Fibroblast of skin of left quadriceps (primary cell): ENCODE measurements at regions not wholly inside any gene's neighbourhood (a gene's known extent, or its start where the extent isn't known, plus 50 kb on each side); places are given as distances from the start of the nearest gene placed in this dataset.

Source experiments
- DNase-seq, 2 experiments: peaks; one replicate each; pipeline ENCODE4 v3.0.0-alpha.2; 2013; ENCODE audit warnings: low read depth in 2 of 2

GRCh38 chrX:68927178-68927577 lies 98.4 kb downstream of the EFNB1 start:
- DNase-seq = no peak

GRCh38 chrX:68923147-68923546 lies 94.3 kb downstream of the EFNB1 start:
- no peak for DNase-seq

DNA sequence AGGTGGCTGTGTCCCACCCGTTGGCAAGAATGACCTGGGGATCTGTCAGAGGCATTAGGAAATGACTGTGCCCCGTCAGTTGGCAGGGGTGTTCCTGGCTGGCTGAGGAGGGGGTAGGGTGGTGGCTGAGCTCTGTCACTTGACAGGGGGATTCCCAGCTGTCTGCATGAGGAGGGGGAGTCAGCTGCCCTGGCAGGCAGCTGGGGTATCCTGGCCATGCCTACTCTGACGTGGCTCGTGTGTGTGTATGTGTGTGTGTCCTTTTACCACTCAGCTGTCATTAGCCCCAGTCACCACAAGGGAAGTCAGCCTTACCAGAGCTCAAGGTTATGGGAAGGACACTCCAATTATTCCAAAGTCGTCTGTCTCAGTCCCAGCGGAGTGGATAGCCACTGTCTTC lies 93.2 kb downstream of the EFNB1 start:
- DNase-seq = no peak

DNA sequence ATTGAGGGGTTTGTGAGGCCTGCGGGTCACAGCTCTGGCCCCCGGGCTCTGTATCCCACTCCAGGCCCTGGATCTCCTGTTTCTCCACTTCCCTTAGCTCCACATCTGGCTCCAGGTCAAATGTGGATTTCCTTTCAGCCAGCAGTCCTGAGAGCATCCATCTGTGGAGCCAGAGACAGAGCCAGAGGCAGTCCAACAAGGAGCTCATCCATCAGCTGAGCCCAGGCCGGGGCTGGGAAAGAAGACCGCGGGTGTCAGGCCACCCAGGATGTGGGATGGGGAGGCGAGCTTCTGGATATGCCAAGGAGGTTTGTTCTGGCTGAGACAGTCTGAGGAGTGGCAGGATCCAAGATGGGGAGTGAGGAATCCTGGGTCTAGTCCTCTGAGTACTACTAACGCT lies 91.7 kb downstream of the EFNB1 start:
- DNase-seq = no peak

GRCh38 chrX:68919707-68920106 lies 90.9 kb downstream of the EFNB1 start:
- no peak for DNase-seq

- no peak for DNase-seq
Measured at GRCh38 chrX:68918202-68918601, 89.4 kb downstream of the EFNB1 start.

GRCh38 chrX:68917799-68918198 lies 89.0 kb downstream of the EFNB1 start:
- DNase-seq = no peak

DNA sequence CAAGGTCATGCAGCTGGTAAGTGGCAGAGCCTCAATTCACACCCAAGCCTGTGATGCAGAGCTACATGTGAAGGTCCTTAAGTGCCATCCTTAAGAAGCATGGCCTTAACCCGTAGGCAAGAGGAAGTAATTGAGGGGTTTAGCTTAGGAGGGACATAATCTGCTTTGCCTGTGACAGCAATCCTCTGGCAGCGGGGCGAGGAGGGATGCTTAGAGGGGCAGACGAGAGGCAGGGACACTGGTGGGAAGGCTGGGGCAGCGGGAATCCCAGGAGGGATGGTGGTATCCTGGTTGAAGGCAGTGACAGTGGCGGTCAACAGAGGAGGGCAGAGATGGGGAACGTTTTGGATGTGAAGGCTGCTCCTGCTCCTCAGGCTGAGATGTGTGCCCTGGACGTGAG lies 88.1 kb downstream of the EFNB1 start:
- DNase-seq = no peak

- DNase-seq = no peak
Measured at GRCh38 chrX:68915778-68916177, 87.0 kb downstream of the EFNB1 start.

- DNase-seq = no peak
Measured at GRCh38 chrX:68914479-68914946, 85.7 kb downstream of the EFNB1 start.

- DNase-seq = no peak
Measured at GRCh38 chrX:68913249-68913547, 84.4 kb downstream of the EFNB1 start.

GRCh38 chrX:68912113-68912512 lies 83.3 kb downstream of the EFNB1 start:
- no peak for DNase-seq

DNA sequence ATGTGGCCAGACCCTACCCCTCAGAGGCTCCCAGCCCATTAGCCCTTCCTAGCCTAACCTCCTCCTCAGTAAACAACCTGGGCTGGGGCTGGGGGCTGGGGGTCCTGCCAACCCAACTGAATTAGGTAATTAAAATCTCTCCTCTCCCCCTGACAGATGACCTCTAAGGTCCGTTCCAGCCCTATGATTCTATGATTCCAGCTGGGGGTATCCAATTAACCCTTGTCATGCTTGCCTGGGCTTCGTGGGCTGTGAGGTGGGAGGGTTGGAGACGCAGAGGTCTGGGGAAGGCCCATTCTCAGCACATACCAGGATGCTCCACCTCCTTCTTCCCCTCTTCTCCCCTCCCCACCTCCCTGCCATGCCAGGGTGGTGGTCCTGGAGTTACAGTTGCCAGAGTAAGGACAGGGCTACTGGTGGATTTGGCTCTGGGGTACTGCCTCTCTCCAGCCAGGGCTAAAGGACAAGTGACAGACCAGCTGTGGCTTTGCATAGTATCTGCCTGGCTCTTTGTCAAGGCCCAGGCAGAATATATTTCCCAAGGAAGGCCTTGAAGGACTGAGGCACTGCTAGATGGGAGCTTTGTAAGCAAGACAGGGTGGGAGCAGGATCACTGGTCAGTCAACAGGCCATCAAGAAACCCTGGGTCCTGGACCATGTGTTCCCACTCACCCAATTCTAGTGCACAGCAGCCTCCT lies 82.1 kb downstream of the EFNB1 start:
- DNase-seq = no peak

- no peak for DNase-seq
Measured at GRCh38 chrX:68909945-68910344, 81.1 kb downstream of the EFNB1 start.

DNA sequence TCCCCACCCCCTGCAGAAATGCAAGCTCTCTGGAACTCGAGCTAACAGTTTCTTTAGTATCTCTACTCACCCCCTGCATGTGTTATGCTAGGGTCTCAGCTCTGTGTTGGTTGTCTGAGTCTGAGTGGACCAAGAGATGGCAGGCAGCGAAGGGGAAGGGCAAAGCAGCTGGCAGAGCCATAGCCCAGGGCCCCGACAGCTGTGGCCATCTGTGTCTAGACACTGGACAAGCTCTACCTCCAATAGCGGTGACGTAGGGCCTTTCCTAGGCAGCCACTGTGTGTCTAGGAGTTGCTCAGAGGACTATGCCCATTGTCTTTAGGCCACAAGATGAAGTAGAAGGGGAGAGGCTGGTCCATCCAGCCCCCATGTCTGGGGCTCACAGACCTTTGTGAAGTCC lies 79.2 kb downstream of the EFNB1 start:
- DNase-seq = no peak

GRCh38 chrX:68902706-68903504 lies 74.1 kb downstream of the EFNB1 start:
- no peak for DNase-seq

DNA sequence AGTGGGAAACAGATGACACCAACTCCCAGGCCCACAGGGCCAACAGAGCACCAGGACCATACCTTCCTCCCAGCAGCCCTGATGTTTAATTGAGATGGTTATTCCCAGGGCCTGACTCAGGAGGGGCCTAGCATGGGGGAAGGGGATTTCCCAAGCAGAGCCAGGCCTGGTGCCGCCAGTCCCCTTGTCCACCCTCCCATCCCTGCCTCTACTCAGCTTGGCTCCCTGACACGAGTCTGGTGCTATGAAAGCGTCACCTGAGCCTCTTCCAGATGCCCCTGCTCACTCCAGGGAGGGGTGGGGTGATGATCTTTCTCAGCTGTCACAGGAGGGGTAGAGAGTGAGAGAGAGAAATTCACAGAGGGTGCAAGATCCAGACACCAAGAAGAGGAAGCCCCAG lies 72.7 kb downstream of the EFNB1 start:
- DNase-seq = no peak

DNA sequence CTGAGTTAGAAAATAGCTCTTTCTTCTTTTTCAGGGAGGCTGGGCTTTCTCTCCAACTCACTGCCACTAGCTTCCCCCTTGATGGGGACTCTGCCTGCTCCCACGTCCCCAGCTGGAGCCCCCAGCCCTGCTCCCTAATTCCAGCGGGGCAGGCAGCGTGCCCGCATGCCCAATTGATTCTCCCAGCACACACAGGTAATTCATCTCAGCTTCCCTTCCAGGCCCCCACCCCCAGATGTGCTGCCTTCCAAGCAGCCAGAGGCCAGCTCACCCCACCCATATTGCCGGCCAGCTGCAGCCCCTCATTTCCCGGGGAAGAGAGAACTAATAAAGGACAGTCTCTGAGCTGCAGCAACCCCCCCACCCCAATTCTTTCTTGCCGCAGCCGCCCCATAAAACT lies 69.8 kb downstream of the EFNB1 start:
- DNase-seq = no peak

- DNase-seq = no peak
Measured at GRCh38 chrX:68897118-68897945, 68.5 kb downstream of the EFNB1 start.

GRCh38 chrX:68896581-68896980 lies 67.8 kb downstream of the EFNB1 start:
- no peak for DNase-seq

DNA sequence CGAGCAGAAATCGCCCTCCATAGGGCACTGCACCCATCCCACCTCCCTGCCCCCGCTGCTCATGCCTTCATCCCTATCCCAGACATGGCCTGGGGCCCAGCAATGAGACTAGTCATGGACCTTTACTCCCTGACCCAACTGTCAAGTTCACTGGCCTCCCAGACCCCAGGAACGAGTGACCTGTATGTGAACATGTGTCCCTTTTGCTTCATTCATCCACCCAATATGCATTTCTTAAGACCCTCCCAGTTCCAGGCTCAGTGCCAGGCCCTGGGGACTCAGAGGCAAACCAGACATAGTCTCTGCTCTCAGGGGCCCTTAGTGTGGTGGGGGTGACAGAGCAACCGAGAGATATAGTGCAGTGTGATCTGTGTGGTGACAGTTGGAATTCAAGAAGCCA lies 67.0 kb downstream of the EFNB1 start:
- no peak for DNase-seq

DNA sequence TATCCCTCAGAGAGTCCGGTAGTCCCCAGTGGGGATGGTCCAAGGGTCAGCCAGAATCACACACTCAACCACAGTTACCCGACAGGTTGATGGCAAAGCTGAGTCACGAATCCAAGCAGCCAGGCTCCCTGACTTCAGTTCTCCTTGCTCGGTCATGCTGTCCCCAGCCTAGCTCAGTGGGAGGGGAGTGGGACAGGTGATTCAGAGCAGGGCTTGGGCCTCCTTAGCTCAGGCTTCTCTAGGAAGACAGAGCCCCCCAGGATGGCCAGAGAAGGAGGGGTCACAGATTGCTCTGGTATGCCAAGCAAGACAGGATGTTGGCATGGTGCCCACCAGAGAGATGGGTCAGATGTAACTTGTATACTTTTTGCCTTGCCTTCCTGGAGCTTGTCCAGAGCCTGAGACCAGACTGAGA lies 66.5 kb downstream of the EFNB1 start:
- DNase-seq = no peak
